Endothelial cell of umbilical vein (primary cell): ENCODE measurements at regions not wholly inside any gene's neighbourhood (a gene's known extent, or its start where the extent isn't known, plus 50 kb on each side); places are given as distances from the start of the nearest gene placed in this dataset.

Experiments
- BruUV-seq: library from RNA; stranded (reverse); fragments of 400-500 nt; replicated peaks from 2 replicates; lab custom pipeline; 2021; lab: Mats Ljungman, UMichigan
- CTCF ChIA-PET: fragments of 300-600, 350-600 bp; sonication (Branson Sonifier 250); formaldehyde crosslinking; loops from one replicate; lab custom pipeline; 2021; ENCODE audit warnings: antibody characterized with exemption, inconsistent platforms; lab: Charles Lee
- POLR2A ChIA-PET: fragments of 300-600, 350-600 bp; sonication (Branson Sonifier 250); formaldehyde crosslinking; loops from one replicate; lab custom pipeline; 2021; ENCODE audit warnings: antibody characterized with exemption, inconsistent platforms; lab: Charles Lee
- DNase-seq: peaks from one replicate; pipeline ENCODE4 v3.0.0-alpha.2; 2011; ENCODE audit warnings: low read depth, low spot score
- FAIRE-seq: peaks from 2 replicates; lab custom pipeline; 2011; peaks lifted over from hg19 to GRCh38; lab: Jason Lieb, UNC
- H2AFZ ChIP-seq: 2 replicates; pipeline ENCODE4 v1.6.0; 2012; ENCODE audit warnings: low read depth, low read length, control low read depth, inconsistent platforms
- H3K27ac ChIP-seq: 2 replicates; pipeline ENCODE4 v1.5.1; 2011; ENCODE audit warnings: low read depth, mild to moderate bottlenecking, control low read depth, low read length, moderate library complexity; ENCODE audit not compliant: insufficient read depth
- H3K27me3 ChIP-seq, 2 experiments: 2 replicates each; pipeline versions ENCODE4 v1.6.0 to v1.6.1; 2011; ENCODE audit warnings: low read length in 2 of 2, mixed read lengths in 1 of 2; ENCODE audit not compliant: control insufficient read depth in 2 of 2, insufficient read depth in 2 of 2
- H3K36me3 ChIP-seq, 2 experiments: 2 replicates in 1 of 2; 3 replicates in 1 of 2; pipeline ENCODE4 v1.5.1; 2011; ENCODE audit warnings: low read length in 2 of 2, mild to moderate bottlenecking in 1 of 2, moderate library complexity in 1 of 2; ENCODE audit not compliant: control insufficient read depth in 2 of 2, insufficient read depth in 2 of 2; ENCODE audit errors: extremely low read depth in 1 of 2
- H3K4me1 ChIP-seq: 3 replicates; pipeline ENCODE4 v1.5.1; 2011; ENCODE audit warnings: mild to moderate bottlenecking, low read length; ENCODE audit not compliant: control insufficient read depth, insufficient read depth; ENCODE audit errors: extremely low read depth
- H3K4me2 ChIP-seq: 2 replicates; pipeline ENCODE4 v1.6.1; 2011; ENCODE audit warnings: low read length, control low read depth, mixed read lengths; ENCODE audit not compliant: insufficient read depth
- H3K4me3 ChIP-seq, 3 experiments: fragments of 200-600 bp in 1 of 3; sonication (generic), shearing (Covaris generic) in 1 of 3; replicated peaks in 1 of 3; 2 replicates each; pipeline ENCODE4 v1.5.1; 2011 to 2016; ENCODE audit warnings: control low read depth in 3 of 3, low read length in 3 of 3, mild to moderate bottlenecking in 2 of 3, inconsistent platforms in 1 of 3, low read depth in 1 of 3, moderate library complexity in 1 of 3; ENCODE audit not compliant: insufficient read depth in 1 of 3
- H3K79me2 ChIP-seq: 2 replicates; pipeline ENCODE4 v1.6.0; 2012; ENCODE audit warnings: low read length, inconsistent platforms; ENCODE audit not compliant: control insufficient read depth, insufficient read depth
- H3K9ac ChIP-seq: replicated peaks from 2 replicates; pipeline ENCODE3; 2011; ENCODE audit warnings: low read length, control low read depth; ENCODE audit not compliant: insufficient read depth; ENCODE audit errors: extremely low read depth
- H3K9me1 ChIP-seq: replicated peaks from 3 replicates; pipeline ENCODE4 v1.6.0; 2011; ENCODE audit warnings: mild to moderate bottlenecking, low read length; ENCODE audit not compliant: control insufficient read depth, insufficient read depth; ENCODE audit errors: extremely low read depth
- H3K9me3 ChIP-seq: replicated peaks from 2 replicates; pipeline ENCODE4 v1.5.1; 2012; ENCODE audit warnings: low read length, inconsistent platforms; ENCODE audit not compliant: control insufficient read depth, insufficient read depth
- H4K20me1 ChIP-seq: replicated peaks from 2 replicates; pipeline ENCODE3; 2011; ENCODE audit warnings: mild to moderate bottlenecking, low read length; ENCODE audit not compliant: control insufficient read depth, insufficient read depth; ENCODE audit errors: extremely low read depth
- EZH2 ChIP-seq: IDR thresholded peaks from 2 replicates; pipeline ENCODE4 v1.6.1; 2012; ENCODE audit warnings: borderline replicate concordance, low read depth, mild to moderate bottlenecking, moderate library complexity, low read length, inconsistent platforms; ENCODE audit not compliant: severe bottlenecking
- FOS ChIP-seq: IDR thresholded peaks from 2 replicates; pipeline ENCODE4 v1.6.1; 2011; ENCODE audit warnings: mild to moderate bottlenecking, low read length, moderate library complexity, borderline replicate concordance; ENCODE audit not compliant: insufficient read depth
- GATA2 ChIP-seq: IDR thresholded peaks from 2 replicates; pipeline ENCODE4 v1.7.0; 2011; ENCODE audit warnings: low read depth, mild to moderate bottlenecking, moderate library complexity, mixed read lengths, low read length; ENCODE audit not compliant: insufficient read length, insufficient read depth
- JUN ChIP-seq: IDR thresholded peaks from 2 replicates; pipeline ENCODE4 v1.6.1; 2011; ENCODE audit warnings: borderline replicate concordance, low read depth; ENCODE audit not compliant: insufficient read length, insufficient read depth
- MYC ChIP-seq: IDR thresholded peaks from one replicate; pipeline ENCODE4 v1.6.1; 2011; ENCODE audit warnings: mild to moderate bottlenecking, low read depth, low read length
- POLR2A ChIP-seq: IDR thresholded peaks from 2 replicates; pipeline ENCODE4 v1.6.1; 2012; ENCODE audit warnings: low read depth, mild to moderate bottlenecking, control low read depth, low read length
- POLR2AphosphoS5 ChIP-seq: IDR thresholded peaks from 2 replicates; pipeline ENCODE4 v1.6.1; 2012; ENCODE audit warnings: low read depth, mild to moderate bottlenecking, control low read depth, low read length, moderate library complexity; ENCODE audit not compliant: insufficient read depth
- dilution Hi-C: fragments of 300-500 bp; cut with MboI; formaldehyde crosslinking; loops from one replicate; pipeline ENCODE4 v1.15.0; 2019; ENCODE audit warnings: low sequenced_read_pairs; ENCODE audit not compliant: extremely low pct_ligation_motif_present
- intact Hi-C: fragments of 100-400 bp; cut with micrococcal nuclease; formaldehyde crosslinking; loops from one replicate; pipeline ENCODE4 v1.10.0; 2022
- TF ChIP-seq, protein P1 (sequence below), 2 donors: IDR thresholded peaks; 1 replicate in 1 of 2; 2 replicates in 1 of 2; pipeline ENCODE4 v1.5.1; 2011; ENCODE audit warnings: low read length in 2 of 2, mild to moderate bottlenecking in 2 of 2, moderate library complexity in 2 of 2, control low read depth in 1 of 2, inconsistent platforms in 1 of 2, low read depth in 1 of 2; ENCODE audit not compliant: insufficient read depth in 1 of 2; ENCODE audit errors: extremely low read depth in 1 of 2
- TF ChIP-seq, protein P2 (sequence below): IDR thresholded peaks from 2 replicates; pipeline ENCODE4 v1.6.1; 2011; ENCODE audit not compliant: insufficient read depth, insufficient read length

DNA sequence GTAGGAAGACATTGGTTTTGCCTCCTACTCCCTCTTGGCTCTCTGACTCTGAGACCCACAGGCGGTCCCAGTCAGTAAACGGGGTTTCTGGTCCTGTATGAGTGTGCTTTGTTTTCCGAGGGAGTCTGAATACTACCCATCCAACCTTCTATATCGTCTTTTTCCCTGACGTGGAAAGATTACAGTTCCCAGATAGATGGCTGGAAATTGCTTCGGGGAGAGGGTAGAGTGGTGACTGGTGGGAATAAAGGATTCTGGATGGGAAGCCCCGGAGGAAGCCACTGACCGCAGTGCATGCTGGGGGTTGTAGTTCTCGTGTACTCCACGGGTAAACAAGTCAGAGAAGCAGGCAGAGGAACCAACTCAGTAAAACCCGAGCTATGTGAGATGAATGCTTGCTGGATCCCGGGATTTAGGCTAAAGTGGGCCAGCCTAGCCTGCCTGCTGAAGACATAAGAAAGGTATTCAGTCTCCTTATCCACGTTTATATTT lies 66.2 kb upstream of the IRF2BP2 start:
- Histone ChIP-seq H3K9ac (no peak overlapping the region), H3K36me3 (no peaks in the 10 kb centered on the region), H3K4me2 (peak overlapping the region; percentile 67), H3K9me1 (no peaks in the 10 kb centered on the region), H2AFZ (peak overlapping the region; percentile 93), H3K27me3 (no peaks in the 10 kb centered on the region), H3K27ac (no peak overlapping the region), H3K4me3 (peak overlapping the region in 2 of 3 experiments; percentile 23 to 48), H4K20me1 (no peaks in the 10 kb centered on the region), H3K9me3 (no peaks in the 10 kb centered on the region), H3K4me1 (peaks cover 3% of the 10 kb centered on the region), H3K79me2 (no peaks in the 10 kb centered on the region)
- BruUV-seq, result no TSS peak
- TF ChIP-seq, protein P1, sequence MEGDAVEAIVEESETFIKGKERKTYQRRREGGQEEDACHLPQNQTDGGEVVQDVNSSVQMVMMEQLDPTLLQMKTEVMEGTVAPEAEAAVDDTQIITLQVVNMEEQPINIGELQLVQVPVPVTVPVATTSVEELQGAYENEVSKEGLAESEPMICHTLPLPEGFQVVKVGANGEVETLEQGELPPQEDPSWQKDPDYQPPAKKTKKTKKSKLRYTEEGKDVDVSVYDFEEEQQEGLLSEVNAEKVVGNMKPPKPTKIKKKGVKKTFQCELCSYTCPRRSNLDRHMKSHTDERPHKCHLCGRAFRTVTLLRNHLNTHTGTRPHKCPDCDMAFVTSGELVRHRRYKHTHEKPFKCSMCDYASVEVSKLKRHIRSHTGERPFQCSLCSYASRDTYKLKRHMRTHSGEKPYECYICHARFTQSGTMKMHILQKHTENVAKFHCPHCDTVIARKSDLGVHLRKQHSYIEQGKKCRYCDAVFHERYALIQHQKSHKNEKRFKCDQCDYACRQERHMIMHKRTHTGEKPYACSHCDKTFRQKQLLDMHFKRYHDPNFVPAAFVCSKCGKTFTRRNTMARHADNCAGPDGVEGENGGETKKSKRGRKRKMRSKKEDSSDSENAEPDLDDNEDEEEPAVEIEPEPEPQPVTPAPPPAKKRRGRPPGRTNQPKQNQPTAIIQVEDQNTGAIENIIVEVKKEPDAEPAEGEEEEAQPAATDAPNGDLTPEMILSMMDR (IDR thresholded peaks at IDR 0.05; ENCODE audit: extremely low read depth in 1 of 2, insufficient read depth in 1 of 2, low read depth in 1 of 2, low read length in 2 of 2), result no peak
- TF ChIP-seq JUN (no peak), MYC (no peak), GATA2 (no peak), EZH2 (no peak), FOS (no peak), POLR2A (no peak), POLR2AphosphoS5 (no peak)
- TF ChIP-seq, protein P2, sequence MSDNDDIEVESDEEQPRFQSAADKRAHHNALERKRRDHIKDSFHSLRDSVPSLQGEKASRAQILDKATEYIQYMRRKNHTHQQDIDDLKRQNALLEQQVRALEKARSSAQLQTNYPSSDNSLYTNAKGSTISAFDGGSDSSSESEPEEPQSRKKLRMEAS, result no peak
- DNase-seq (peak; percentile 82), FAIRE-seq (peak; percentile 84)
- CTCF ChIA-PET, result interaction anchor here (0.8 to 1.6 kb wide), 3 partner anchors 19 to 78 kb away, joined by 3 read pairs; no protein-coding TSS in a partner anchor
- dilution Hi-C loops (no loop called here), intact Hi-C loops (no loop called here)
- POLR2A ChIA-PET, result no interaction called here
